Hepatocyte (in vitro differentiated cells): ENCODE measurements at regions not wholly inside any gene's neighbourhood (a gene's known extent, or its start where the extent isn't known, plus 50 kb on each side); places are given as distances from the start of the nearest gene placed in this dataset.

Experiments used
- EZH2 ChIP-seq: fragments of 200-600 bp; sonication (generic); IDR thresholded peaks from 2 replicates; pipeline ENCODE4 v1.6.1; 2016; ENCODE audit warnings: antibody characterized with exemption, mild to moderate bottlenecking, borderline replicate concordance
- EZH2phosphoT487 ChIP-seq: fragments of 200-600 bp; sonication (generic); IDR thresholded peaks from one replicate; pipeline ENCODE4 v1.6.1; 2018; ENCODE audit warnings: antibody characterized with exemption, mild to moderate bottlenecking, low read depth, moderate library complexity; ENCODE audit not compliant: unreplicated experiment, severe bottlenecking
- TF ChIP-seq, protein P1 (sequence below): fragments of 200-600 bp; sonication (generic); IDR thresholded peaks from 2 replicates; pipeline ENCODE4 v1.5.1; 2016; ENCODE audit warnings: antibody characterized with exemption, mild to moderate bottlenecking; ENCODE audit not compliant: poor library complexity

DNA sequence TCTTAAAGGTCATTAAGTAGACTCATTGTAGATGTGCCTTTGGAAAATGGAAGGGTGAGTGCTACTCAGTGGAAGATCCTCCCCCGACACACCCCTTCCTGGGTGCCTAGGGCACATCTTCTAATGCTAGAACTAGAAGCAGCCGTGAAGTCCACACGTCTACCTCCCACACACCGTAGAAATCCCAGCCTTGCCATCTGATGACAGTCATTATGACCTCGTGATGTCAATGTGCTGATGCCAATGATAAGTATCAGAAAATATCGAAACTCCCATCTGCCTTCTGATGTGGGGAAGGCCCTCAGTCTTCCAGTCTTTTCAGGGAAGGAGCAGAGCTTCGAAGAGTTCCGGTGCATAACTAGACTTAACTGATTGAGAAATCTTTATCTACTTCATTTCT is 282.1 kb upstream of the ROPN1 start:
- TF ChIP-seq, protein P1, sequence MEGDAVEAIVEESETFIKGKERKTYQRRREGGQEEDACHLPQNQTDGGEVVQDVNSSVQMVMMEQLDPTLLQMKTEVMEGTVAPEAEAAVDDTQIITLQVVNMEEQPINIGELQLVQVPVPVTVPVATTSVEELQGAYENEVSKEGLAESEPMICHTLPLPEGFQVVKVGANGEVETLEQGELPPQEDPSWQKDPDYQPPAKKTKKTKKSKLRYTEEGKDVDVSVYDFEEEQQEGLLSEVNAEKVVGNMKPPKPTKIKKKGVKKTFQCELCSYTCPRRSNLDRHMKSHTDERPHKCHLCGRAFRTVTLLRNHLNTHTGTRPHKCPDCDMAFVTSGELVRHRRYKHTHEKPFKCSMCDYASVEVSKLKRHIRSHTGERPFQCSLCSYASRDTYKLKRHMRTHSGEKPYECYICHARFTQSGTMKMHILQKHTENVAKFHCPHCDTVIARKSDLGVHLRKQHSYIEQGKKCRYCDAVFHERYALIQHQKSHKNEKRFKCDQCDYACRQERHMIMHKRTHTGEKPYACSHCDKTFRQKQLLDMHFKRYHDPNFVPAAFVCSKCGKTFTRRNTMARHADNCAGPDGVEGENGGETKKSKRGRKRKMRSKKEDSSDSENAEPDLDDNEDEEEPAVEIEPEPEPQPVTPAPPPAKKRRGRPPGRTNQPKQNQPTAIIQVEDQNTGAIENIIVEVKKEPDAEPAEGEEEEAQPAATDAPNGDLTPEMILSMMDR: no peak
- TF ChIP-seq EZH2 (no peak), EZH2phosphoT487 (no peak)
